ENCODE measurements at regions not wholly inside any gene's neighbourhood (a gene's known extent, or its start where the extent isn't known, plus 50 kb on each side); places are given as distances from the start of the nearest gene placed in this dataset.

DNA sequence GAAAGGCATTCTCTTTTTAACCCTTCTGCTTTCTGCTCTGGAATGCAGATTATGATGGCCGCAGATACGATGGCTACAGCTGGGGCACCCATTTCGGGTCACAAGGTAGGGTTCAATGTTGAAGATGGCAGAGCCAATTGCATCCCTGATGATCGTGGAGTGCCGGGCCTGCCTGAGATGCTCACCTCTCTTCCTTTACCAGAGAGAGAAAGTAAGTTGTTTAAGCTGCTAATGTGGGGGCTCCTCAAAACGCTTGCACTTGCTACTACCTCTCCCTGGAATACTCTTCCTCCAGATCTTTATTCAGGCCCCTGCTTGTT, 50.8 kb upstream of the PRDM11 start:
- TF ChIP-seq POLR2AphosphoS5 (IDR thresholded peaks at IDR 0.05): no peak
- TF ChIP-seq, protein P1, sequence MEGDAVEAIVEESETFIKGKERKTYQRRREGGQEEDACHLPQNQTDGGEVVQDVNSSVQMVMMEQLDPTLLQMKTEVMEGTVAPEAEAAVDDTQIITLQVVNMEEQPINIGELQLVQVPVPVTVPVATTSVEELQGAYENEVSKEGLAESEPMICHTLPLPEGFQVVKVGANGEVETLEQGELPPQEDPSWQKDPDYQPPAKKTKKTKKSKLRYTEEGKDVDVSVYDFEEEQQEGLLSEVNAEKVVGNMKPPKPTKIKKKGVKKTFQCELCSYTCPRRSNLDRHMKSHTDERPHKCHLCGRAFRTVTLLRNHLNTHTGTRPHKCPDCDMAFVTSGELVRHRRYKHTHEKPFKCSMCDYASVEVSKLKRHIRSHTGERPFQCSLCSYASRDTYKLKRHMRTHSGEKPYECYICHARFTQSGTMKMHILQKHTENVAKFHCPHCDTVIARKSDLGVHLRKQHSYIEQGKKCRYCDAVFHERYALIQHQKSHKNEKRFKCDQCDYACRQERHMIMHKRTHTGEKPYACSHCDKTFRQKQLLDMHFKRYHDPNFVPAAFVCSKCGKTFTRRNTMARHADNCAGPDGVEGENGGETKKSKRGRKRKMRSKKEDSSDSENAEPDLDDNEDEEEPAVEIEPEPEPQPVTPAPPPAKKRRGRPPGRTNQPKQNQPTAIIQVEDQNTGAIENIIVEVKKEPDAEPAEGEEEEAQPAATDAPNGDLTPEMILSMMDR (IDR thresholded peaks at IDR 0.05): no peak
- no peak for TF ChIP-seq EP300 (IDR thresholded peaks at IDR 0.05; ENCODE audit: low read depth)
- no peak for TF ChIP-seq POLR2A (IDR thresholded peaks at IDR 0.05)
